ENCODE measurements at regions not wholly inside any gene's neighbourhood (a gene's known extent, or its start where the extent isn't known, plus 50 kb on each side); places are given as distances from the start of the nearest gene placed in this dataset.

GRCh38 chr3:124137216-124137615, 145.3 kb upstream of the ROPN1 start:
- TF ChIP-seq CTCF (IDR thresholded peaks at IDR 0.05; ENCODE audit: low read depth, low read length, poor library complexity, severe bottlenecking) (no peak), EZH2phosphoT487 (IDR thresholded peaks at IDR 0.05; ENCODE audit: borderline replicate concordance, low read length) (no peak)

All from DOHH2 (cell line).